ENCODE measurements at regions not wholly inside any gene's neighbourhood (a gene's known extent, or its start where the extent isn't known, plus 50 kb on each side); places are given as distances from the start of the nearest gene placed in this dataset.

DNA sequence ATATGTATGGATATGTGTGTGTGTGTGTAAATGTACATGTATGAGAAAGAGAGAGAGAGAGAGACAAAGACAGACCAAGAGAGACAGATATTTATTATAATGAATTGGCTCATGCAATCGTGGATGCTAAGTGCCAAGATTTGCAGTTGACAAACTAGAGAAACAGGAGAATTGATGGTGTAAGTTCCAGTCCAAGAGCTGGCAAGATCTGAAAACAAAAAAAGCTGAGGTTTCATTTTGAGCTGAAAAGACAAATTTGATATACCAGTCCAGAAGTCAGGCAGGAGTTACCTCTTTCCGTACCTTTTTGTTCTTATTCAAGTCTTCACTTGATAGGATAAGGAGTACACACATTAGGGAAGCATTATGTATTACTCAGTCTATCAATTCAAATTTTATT, 157.8 kb downstream of the COPS8 start:
- TF ChIP-seq CTCF (IDR thresholded peaks at IDR 0.05; ENCODE audit: control insufficient read depth, insufficient read depth, low read depth, low read length, missing control alignments) = no peak
- DNase-seq (ENCODE audit: low read depth) = no peak
- no peak overlapping the region for H3K4me3 ChIP-seq (ENCODE audit: control insufficient read depth, low read depth, low read length)

DNA sequence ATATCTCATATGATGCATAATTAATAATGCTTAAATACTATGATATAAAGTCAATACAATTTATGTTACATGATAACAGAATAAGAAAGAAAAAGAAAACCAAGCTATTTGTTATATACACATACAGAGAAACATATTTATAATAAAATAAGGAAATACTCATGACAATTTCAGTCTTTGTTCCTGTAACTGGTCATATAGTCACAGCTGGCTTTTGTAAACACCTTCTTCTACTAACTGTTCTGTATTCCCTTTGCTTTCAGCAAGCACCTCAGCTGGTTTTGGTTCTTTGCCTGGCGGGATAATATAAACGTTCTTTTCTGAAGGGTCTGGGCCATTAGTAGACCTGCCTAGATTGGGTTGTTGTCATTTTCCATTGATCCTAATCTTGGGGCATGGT, 158.5 kb downstream of the COPS8 start:
- no peak overlapping the region for H3K4me3 ChIP-seq (ENCODE audit: control insufficient read depth, low read depth, low read length)
- no peak for TF ChIP-seq CTCF (IDR thresholded peaks at IDR 0.05; ENCODE audit: control insufficient read depth, insufficient read depth, low read depth, low read length, missing control alignments)
- no peak for DNase-seq (ENCODE audit: low read depth)

- peak; percentile 98 for DNase-seq (ENCODE audit: low read depth)
- TF ChIP-seq CTCF (IDR thresholded peaks at IDR 0.05; ENCODE audit: control insufficient read depth, insufficient read depth, low read depth, low read length, missing control alignments) = no peak
- H3K4me3 ChIP-seq (ENCODE audit: control insufficient read depth, low read depth, low read length) = no peak overlapping the region
These were observed 159.4 kb downstream of the COPS8 start for GRCh38 chr2:237244976-237245646.

DNA sequence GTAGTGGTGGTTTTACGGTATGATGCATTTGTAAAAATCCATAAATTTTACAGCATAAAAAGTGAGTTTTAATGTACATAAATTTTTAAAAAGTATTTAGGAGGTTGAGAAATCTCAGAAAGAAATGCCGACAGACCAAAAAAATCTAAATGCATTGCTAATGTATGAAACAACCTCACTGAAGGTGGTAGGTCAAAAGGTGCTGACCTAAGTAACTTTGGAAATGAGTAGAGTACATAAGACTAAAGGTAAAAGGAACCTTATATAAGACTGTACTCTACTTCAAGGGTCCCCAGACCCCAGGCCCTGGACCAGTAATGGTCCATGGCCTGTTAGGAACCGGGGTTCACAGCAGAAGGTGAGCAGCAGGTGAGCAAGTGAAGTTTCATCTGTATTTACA, 163.4 kb downstream of the COL6A3 start:
- H3K4me3 ChIP-seq (ENCODE audit: control insufficient read depth, low read depth, low read length) = no peak overlapping the region
- no peak for TF ChIP-seq CTCF (IDR thresholded peaks at IDR 0.05; ENCODE audit: control insufficient read depth, insufficient read depth, low read depth, low read length, missing control alignments)
- no peak for DNase-seq (ENCODE audit: low read depth)

- TF ChIP-seq CTCF (IDR thresholded peaks at IDR 0.05; ENCODE audit: control insufficient read depth, insufficient read depth, low read depth, low read length, missing control alignments) = no peak
- DNase-seq (ENCODE audit: low read depth) = no peak
- H3K4me3 ChIP-seq (ENCODE audit: control insufficient read depth, low read depth, low read length) = no peak overlapping the region
These were observed 162.0 kb downstream of the COL6A3 start for GRCh38 chr2:237251986-237252385.

DNA sequence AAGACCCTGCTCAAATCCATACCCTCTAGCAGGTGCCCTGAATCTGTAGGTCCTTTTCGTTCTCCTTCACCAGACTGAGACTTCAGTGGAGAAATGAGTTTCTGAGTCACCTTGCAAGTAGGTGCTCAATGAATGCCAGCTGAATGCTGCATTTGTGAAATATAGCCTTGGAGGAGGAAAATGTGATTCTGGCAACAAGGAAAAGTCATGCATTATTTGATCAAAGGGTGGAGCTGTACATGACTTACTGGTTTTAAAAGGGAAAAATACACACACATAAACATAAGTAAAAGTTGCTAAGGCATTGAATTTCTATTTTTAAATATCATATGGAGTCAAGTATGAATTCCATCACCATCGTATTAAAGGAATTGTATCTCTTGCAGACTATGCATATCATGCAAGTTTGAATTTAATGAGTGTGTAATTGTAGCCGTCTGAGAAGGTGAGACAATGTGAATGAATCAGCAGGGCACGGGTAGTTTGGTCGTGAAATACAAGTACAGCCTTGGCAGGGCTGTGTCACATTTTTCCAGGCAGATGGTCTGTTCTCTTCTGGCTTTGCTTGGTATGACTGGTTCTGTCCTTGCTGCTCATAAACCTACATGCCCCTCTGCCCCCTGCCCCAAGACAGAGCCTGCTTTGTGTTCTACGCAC, 160.8 kb downstream of the COL6A3 start:
- no peak for TF ChIP-seq CTCF (IDR thresholded peaks at IDR 0.05; ENCODE audit: control insufficient read depth, insufficient read depth, low read depth, low read length, missing control alignments)

More for the DNA sequence above, 160.8 kb downstream of the COL6A3 start:
- no peak overlapping the region for H3K4me3 ChIP-seq (ENCODE audit: control insufficient read depth, low read depth, low read length)
- no peak for DNase-seq (ENCODE audit: low read depth)

Measured in AG09309 (cell line).